GM18519 (cell line): ENCODE measurements at regions not wholly inside any gene's neighbourhood (a gene's known extent, or its start where the extent isn't known, plus 50 kb on each side); places are given as distances from the start of the nearest gene placed in this dataset.

Experiments used
- ATAC-seq: cut with Tn5 transposase; IDR thresholded peaks from one replicate; pipeline ENCODE4 v1.9.1; 2021; ENCODE audit warnings: mild to moderate bottlenecking, moderate library complexity; ENCODE audit not compliant: unreplicated experiment, low FRiP score

GRCh38 chr3:195003006-195003892 is 267.7 kb downstream of the XXYLT1 start:
- no peak for ATAC-seq

GRCh38 chr3:195003893-195004289 is 267.1 kb downstream of the XXYLT1 start:
- no peak for ATAC-seq

GRCh38 chr3:195004512-195005250 is 266.3 kb downstream of the XXYLT1 start:
- ATAC-seq, result no peak

GRCh38 chr3:195005251-195005620 is 265.7 kb downstream of the XXYLT1 start:
- no peak for ATAC-seq

DNA sequence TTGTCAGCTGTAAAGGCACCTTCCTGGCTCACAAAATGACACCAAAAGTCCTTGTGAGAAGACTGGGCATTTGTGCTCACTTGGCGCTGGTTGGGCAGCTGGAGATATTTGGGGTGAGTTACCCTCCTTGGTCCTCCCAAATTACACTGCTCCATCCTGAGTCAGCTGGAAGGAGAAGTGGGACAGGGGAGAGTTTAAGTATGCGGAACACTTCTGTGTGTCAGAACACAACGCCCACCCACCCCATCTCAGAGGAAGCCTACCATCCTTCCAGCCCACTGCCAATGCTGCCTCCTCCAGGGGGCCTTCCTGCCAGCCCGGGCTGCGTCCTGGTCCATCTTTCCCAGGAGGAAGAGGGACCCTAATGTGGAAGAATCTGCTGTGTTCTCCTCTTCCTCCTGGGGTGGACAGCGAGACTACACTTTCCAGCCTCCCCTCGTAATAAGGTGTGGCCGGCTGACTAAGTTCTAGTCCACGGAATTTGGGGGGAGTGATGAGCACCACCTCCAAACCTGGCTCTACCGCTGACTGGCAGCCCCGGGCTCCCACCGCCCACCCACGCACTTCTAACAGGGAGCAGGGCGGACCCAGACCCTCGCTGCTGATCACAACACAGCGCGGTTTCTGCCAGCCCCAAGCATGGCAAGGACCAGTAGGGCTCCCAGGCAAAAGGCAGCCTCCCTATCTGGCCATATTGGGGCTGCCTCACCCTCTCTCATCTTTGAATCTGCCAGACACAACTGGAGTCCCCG is 265.0 kb downstream of the XXYLT1 start:
- ATAC-seq, result no peak

GRCh38 chr3:195007151-195007550 is 263.8 kb downstream of the XXYLT1 start:
- ATAC-seq, result no peak

- ATAC-seq, result no peak
These were observed 263.2 kb downstream of the XXYLT1 start for GRCh38 chr3:195007766-195008165.

DNA sequence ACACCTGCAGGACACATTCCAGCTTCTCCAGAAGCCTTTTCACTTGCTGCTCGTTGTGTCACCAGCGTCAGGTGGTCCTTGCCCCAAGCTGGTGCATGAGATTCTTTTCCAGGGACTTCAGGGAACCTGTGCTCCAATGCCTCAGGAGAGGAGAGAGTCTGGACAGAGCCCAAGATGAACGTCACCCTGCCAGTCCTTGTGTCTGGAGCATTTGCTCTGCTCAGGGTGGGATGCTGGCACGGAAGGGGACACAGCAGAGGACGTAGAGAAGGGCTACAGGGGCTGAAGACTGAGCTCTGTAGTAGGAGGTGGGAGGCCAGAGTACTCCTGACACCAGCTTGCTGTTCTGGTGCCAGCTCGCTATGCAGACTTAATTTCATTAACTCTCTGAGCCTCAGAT is 262.1 kb downstream of the XXYLT1 start:
- ATAC-seq, result no peak

GRCh38 chr3:195009616-195010015 is 261.3 kb downstream of the XXYLT1 start:
- ATAC-seq, result no peak

- ATAC-seq, result no peak
These were observed 260.3 kb downstream of the XXYLT1 start for GRCh38 chr3:195010551-195011100.

DNA sequence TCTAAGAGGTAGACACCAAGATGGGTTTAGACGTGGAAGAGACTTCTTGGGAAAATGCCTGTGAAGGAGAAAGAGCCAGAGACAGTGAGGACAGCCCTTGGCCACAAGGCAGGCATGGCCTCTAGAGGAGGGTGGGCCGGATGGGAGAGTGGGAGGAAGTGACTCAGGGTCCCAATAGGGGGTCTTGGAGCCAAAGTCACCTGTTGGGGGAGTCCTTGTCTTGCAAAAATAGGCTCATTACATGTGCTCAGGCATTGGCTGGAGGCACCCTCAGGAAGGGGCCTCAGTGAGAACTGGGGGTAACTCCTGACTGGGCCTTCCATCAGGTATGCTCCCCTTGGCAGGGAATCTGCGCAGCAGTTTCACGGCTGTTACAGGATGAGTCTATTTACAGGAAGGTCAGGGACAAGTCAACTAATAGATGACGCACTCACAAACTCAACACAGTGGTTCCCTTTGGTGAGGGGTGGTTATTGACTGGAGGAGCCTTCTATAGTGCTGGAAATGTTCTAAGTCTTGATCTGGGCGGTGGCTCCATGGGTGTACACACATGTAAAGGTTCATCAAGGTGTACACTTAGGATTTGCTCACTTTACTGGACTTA is 259.6 kb downstream of the XXYLT1 start:
- ATAC-seq, result no peak

DNA sequence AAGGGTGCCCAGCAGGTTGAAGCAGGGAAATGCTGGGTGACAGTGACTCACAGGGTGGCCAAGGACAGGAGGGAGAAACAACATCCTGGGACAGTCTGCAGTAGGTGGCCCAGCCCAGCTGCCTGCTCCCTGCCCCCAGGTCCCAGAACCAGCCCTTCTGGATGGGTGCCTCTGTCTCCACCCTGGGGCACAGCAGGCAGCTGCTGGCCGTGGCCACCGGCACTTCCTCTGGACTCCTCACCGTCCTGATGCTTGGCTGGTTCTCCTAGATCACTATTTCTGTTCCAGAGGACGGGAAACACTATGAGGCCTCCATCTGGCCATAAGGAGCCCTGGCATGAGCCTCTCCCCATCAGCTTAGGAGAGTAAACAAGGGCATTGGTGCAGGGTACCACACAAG is 258.9 kb downstream of the XXYLT1 start:
- ATAC-seq, result no peak

DNA sequence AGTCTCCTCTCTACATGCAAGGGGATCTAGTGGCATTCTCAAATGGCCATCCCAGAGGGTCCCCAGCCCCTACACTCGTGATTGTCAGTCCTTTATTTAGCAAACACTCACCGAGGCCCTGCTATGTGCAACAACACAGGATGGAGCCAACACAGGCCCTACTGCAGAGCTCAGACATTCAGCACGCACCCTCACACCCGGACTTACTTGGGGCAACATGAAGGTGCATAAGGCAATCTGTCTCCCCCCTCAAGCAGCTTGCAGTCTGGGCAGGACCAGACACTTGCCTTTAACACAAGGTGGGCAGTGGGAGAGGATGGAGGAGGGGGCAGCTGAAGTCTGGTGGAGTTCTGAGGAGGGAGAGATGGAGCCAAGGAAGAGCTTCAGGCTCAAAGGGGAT is 258.4 kb downstream of the XXYLT1 start:
- no peak for ATAC-seq

DNA sequence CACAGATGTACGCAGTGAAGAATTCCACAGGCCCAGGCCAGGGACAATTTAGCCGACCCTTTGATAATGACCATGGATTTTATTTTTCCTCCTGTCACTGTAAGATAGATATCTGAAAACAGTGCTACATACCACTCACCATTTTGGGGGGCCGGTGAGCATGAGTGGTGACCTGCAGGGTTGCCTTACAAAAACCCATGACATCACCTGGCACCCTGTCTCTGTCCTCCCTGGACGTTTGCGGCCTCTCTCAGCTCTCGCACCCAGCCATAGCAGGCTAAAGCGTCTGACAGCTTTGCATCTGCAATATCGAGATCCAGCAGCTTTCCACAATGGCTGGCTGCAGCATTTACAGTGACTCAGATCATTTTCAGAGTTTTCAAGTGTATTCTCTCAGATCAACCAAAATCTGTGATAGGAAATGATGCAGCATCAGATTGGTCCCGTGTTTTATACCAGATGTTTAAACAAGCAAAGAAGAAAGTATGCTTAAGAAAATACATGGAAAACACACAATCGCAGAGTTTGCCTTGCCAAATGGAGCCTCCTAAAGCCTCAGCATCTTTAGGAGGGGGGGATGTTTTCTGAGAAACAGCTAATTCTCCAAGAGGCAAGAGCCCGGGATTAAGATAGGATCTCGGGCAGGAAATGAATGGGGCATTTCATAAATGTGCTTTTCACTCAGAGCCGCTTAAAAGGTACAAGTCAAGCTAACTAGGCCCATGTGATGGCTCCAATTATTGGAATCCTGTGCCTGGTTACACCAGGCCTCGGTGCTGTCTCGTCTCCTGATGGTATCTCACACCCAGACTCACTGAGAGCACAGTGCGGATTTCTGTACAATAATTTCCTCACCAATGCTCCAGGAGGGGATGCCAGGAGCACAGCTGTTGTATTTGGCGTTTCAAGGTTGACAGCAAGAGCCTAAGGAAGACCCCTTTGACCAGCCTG is 257.3 kb downstream of the XXYLT1 start:
- no peak for ATAC-seq

- no peak for ATAC-seq
These were observed 255.9 kb downstream of the XXYLT1 start for GRCh38 chr3:195015021-195015420.

- no peak for ATAC-seq
These were observed 253.8 kb downstream of the XXYLT1 start for GRCh38 chr3:195017151-195017550.
